ENCODE measurements at regions not wholly inside any gene's neighbourhood (a gene's known extent, or its start where the extent isn't known, plus 50 kb on each side); places are given as distances from the start of the nearest gene placed in this dataset.

GRCh38 chr6:71822625-71823024 is 63.7 kb upstream of the RIMS1 start:
- TF ChIP-seq CTCF (IDR thresholded peaks at IDR 0.05; ENCODE audit: extremely low read depth in 1 of 2, insufficient read depth in 1 of 2, low read depth in 1 of 2, low read length in 2 of 2) (no peak), POLR2AphosphoS5 (IDR thresholded peaks at IDR 0.05; ENCODE audit: insufficient read depth, low read depth, low read length) (no peak), MAX (IDR thresholded peaks at IDR 0.05; ENCODE audit: insufficient read depth, insufficient read length) (no peak), POLR2A (IDR thresholded peaks at IDR 0.05; ENCODE audit: low read depth, low read length) (no peak), EZH2 (IDR thresholded peaks at IDR 0.05; ENCODE audit: borderline replicate concordance, low read depth, low read length, severe bottlenecking) (no peak)
